ENCODE measurements at regions not wholly inside any gene's neighbourhood (a gene's known extent, or its start where the extent isn't known, plus 50 kb on each side); places are given as distances from the start of the nearest gene placed in this dataset.

GRCh38 chr1:87194271-87194774 lies 134.4 kb upstream of the LMO4 start:
- Mint-ChIP-seq H3K9me3 (ENCODE audit: unreplicated experiment) (no peaks in the 10 kb centered on the region), H3K27me3 (ENCODE audit: insufficient read depth, unreplicated experiment) (no peaks in the 10 kb centered on the region), H3K4me3 (ENCODE audit: unreplicated experiment) (no peak overlapping the region), H3K36me3 (ENCODE audit: insufficient read depth, unreplicated experiment) (no peaks in the 10 kb centered on the region), H3K4me1 (ENCODE audit: insufficient read depth, unreplicated experiment) (no peaks in the 10 kb centered on the region), H3K27ac (ENCODE audit: low read depth, unreplicated experiment) (no peak overlapping the region)
- no peak for DNase-seq (ENCODE audit: unreplicated experiment)
- ChIA-PET POLR2A (no interaction called here), CTCF (no interaction called here)
- no peak for TF ChIP-seq CTCF (IDR thresholded peaks at IDR 0.05; ENCODE audit: unreplicated experiment)
- intact Hi-C loops (cut with micrococcal nuclease): no loop called here
- no TSS peak for BruUV-seq (replicated peaks)

- intact Hi-C loops (cut with micrococcal nuclease): no loop called here
- ChIA-PET CTCF (no interaction called here), POLR2A (no interaction called here)
- no TSS peak for BruUV-seq (replicated peaks)
- Mint-ChIP-seq H3K27ac (ENCODE audit: low read depth, unreplicated experiment) (no peak overlapping the region), H3K4me3 (ENCODE audit: unreplicated experiment) (no peak overlapping the region), H3K27me3 (ENCODE audit: insufficient read depth, unreplicated experiment) (no peaks in the 10 kb centered on the region), H3K9me3 (ENCODE audit: unreplicated experiment) (no peaks in the 10 kb centered on the region), H3K36me3 (ENCODE audit: insufficient read depth, unreplicated experiment) (no peaks in the 10 kb centered on the region), H3K4me1 (ENCODE audit: insufficient read depth, unreplicated experiment) (no peaks in the 10 kb centered on the region)
- DNase-seq (ENCODE audit: unreplicated experiment): no peak
- no peak for TF ChIP-seq CTCF (IDR thresholded peaks at IDR 0.05; ENCODE audit: unreplicated experiment)
Measured at GRCh38 chr1:87194856-87195255, 133.8 kb upstream of the LMO4 start.

- no peak for TF ChIP-seq CTCF (IDR thresholded peaks at IDR 0.05; ENCODE audit: unreplicated experiment)
- Mint-ChIP-seq H3K36me3 (ENCODE audit: insufficient read depth, unreplicated experiment) (no peaks in the 10 kb centered on the region), H3K4me3 (ENCODE audit: unreplicated experiment) (no peak overlapping the region), H3K4me1 (ENCODE audit: insufficient read depth, unreplicated experiment) (no peaks in the 10 kb centered on the region), H3K27me3 (ENCODE audit: insufficient read depth, unreplicated experiment) (no peaks in the 10 kb centered on the region), H3K9me3 (ENCODE audit: unreplicated experiment) (no peaks in the 10 kb centered on the region), H3K27ac (ENCODE audit: low read depth, unreplicated experiment) (no peak overlapping the region)
- no peak for DNase-seq (ENCODE audit: unreplicated experiment)
- BruUV-seq (replicated peaks): no TSS peak
- CTCF ChIA-PET: no interaction called here
- POLR2A ChIA-PET: interaction anchor here (0.8 kb wide), 1 partner anchor 8 kb away, joined by 3 read pairs; no protein-coding TSS in a partner anchor
- intact Hi-C loops (cut with micrococcal nuclease): no loop called here
Measured at GRCh38 chr1:87196110-87196827, 132.4 kb upstream of the LMO4 start.

GRCh38 chr1:87197156-87197555 lies 131.5 kb upstream of the LMO4 start:
- Mint-ChIP-seq H3K27me3 (ENCODE audit: insufficient read depth, unreplicated experiment) (no peaks in the 10 kb centered on the region), H3K36me3 (ENCODE audit: insufficient read depth, unreplicated experiment) (no peaks in the 10 kb centered on the region), H3K4me1 (ENCODE audit: insufficient read depth, unreplicated experiment) (no peaks in the 10 kb centered on the region), H3K4me3 (ENCODE audit: unreplicated experiment) (no peak overlapping the region), H3K9me3 (ENCODE audit: unreplicated experiment) (no peaks in the 10 kb centered on the region), H3K27ac (ENCODE audit: low read depth, unreplicated experiment) (no peak overlapping the region)
- BruUV-seq (replicated peaks): no TSS peak
- intact Hi-C loops (cut with micrococcal nuclease): no loop called here
- DNase-seq (ENCODE audit: unreplicated experiment): no peak
- no peak for TF ChIP-seq CTCF (IDR thresholded peaks at IDR 0.05; ENCODE audit: unreplicated experiment)
- ChIA-PET POLR2A (no interaction called here), CTCF (no interaction called here)
